ENCODE measurements at regions not wholly inside any gene's neighbourhood (a gene's known extent, or its start where the extent isn't known, plus 50 kb on each side); places are given as distances from the start of the nearest gene placed in this dataset.

DNA sequence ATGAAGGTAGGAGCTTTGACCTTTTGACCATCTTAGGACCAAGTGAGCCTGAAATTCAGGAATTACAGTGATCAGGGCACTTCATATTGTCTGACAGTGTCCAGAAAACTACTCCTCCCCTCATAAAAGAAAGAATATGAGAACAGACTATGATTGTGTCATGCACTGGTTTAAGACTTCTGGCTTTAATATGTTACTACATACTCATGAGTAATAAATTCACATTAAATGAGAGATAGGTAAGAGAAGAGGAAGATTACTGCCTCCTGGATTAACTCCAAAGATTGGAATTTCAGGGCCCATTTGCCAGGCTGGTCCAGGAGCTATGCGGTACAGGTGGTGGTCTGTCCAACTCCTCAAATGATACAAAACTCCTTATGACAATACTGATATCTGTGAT is 213.5 kb upstream of the ADRA1B start (continued):
- TF ChIP-seq, protein P1, sequence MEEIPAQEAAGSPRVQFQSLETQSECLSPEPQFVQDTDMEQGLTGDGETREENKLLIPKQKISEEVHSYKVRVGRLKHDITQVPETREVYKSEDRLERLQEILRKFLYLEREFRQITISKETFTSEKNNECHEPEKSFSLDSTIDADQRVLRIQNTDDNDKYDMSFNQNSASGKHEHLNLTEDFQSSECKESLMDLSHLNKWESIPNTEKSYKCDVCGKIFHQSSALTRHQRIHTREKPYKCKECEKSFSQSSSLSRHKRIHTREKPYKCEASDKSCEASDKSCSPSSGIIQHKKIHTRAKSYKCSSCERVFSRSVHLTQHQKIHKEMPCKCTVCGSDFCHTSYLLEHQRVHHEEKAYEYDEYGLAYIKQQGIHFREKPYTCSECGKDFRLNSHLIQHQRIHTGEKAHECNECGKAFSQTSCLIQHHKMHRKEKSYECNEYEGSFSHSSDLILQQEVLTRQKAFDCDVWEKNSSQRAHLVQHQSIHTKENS (CRISPR knock-in tag; IDR thresholded peaks at IDR 0.05) = no peak
- TF ChIP-seq ZBED1 (IDR thresholded peaks at IDR 0.05) (no peak), RBM39 (optimal IDR thresholded peaks at IDR 0.05; ENCODE audit: low read depth, low read length) (no peak), NELFE (IDR thresholded peaks at IDR 0.05; ENCODE audit: insufficient read depth, insufficient read length) (no peak), BHLHE40 (IDR thresholded peaks at IDR 0.05; ENCODE audit: low read length) (no peak), PTRF (tag; IDR thresholded peaks at IDR 0.05) (no peak), MBD2 (IDR thresholded peaks at IDR 0.05; ENCODE audit: borderline replicate concordance, low read depth) (no peak)
- TF ChIP-seq, protein P2, sequence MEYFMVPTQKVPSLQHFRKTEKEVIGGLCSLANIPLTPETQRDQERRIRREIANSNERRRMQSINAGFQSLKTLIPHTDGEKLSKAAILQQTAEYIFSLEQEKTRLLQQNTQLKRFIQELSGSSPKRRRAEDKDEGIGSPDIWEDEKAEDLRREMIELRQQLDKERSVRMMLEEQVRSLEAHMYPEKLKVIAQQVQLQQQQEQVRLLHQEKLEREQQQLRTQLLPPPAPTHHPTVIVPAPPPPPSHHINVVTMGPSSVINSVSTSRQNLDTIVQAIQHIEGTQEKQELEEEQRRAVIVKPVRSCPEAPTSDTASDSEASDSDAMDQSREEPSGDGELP (CRISPR knock-in tag; IDR thresholded peaks at IDR 0.05; ENCODE audit: borderline replicate concordance) = no peak
- TF ChIP-seq, protein P3, sequence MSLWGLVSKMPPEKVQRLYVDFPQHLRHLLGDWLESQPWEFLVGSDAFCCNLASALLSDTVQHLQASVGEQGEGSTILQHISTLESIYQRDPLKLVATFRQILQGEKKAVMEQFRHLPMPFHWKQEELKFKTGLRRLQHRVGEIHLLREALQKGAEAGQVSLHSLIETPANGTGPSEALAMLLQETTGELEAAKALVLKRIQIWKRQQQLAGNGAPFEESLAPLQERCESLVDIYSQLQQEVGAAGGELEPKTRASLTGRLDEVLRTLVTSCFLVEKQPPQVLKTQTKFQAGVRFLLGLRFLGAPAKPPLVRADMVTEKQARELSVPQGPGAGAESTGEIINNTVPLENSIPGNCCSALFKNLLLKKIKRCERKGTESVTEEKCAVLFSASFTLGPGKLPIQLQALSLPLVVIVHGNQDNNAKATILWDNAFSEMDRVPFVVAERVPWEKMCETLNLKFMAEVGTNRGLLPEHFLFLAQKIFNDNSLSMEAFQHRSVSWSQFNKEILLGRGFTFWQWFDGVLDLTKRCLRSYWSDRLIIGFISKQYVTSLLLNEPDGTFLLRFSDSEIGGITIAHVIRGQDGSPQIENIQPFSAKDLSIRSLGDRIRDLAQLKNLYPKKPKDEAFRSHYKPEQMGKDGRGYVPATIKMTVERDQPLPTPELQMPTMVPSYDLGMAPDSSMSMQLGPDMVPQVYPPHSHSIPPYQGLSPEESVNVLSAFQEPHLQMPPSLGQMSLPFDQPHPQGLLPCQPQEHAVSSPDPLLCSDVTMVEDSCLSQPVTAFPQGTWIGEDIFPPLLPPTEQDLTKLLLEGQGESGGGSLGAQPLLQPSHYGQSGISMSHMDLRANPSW (CRISPR knock-in tag; IDR thresholded peaks at IDR 0.05) = no peak
- TF ChIP-seq, protein P4, sequence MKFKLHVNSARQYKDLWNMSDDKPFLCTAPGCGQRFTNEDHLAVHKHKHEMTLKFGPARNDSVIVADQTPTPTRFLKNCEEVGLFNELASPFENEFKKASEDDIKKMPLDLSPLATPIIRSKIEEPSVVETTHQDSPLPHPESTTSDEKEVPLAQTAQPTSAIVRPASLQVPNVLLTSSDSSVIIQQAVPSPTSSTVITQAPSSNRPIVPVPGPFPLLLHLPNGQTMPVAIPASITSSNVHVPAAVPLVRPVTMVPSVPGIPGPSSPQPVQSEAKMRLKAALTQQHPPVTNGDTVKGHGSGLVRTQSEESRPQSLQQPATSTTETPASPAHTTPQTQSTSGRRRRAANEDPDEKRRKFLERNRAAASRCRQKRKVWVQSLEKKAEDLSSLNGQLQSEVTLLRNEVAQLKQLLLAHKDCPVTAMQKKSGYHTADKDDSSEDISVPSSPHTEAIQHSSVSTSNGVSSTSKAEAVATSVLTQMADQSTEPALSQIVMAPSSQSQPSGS (CRISPR knock-in tag; IDR thresholded peaks at IDR 0.05) = no peak
- TF ChIP-seq, protein P5, sequence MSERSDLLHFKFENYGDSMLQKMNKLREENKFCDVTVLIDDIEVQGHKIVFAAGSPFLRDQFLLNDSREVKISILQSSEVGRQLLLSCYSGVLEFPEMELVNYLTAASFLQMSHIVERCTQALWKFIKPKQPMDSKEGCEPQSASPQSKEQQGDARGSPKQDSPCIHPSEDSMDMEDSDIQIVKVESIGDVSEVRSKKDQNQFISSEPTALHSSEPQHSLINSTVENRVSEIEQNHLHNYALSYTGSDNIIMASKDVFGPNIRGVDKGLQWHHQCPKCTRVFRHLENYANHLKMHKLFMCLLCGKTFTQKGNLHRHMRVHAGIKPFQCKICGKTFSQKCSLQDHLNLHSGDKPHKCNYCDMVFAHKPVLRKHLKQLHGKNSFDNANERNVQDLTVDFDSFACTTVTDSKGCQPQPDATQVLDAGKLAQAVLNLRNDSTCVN (CRISPR knock-in tag; IDR thresholded peaks at IDR 0.05) = no peak
